ENCODE measurements at regions not wholly inside any gene's neighbourhood (a gene's known extent, or its start where the extent isn't known, plus 50 kb on each side); places are given as distances from the start of the nearest gene placed in this dataset.

GRCh38 chr3:10741891-10742671 is 73.9 kb upstream of the SLC6A11 start:
- DNase-seq, result no peak

- no peak for DNase-seq
Observed at GRCh38 chr3:10743366-10744097, 72.5 kb upstream of the SLC6A11 start.

- no peak for DNase-seq
Observed at GRCh38 chr3:10744098-10744465, 71.9 kb upstream of the SLC6A11 start.

DNA sequence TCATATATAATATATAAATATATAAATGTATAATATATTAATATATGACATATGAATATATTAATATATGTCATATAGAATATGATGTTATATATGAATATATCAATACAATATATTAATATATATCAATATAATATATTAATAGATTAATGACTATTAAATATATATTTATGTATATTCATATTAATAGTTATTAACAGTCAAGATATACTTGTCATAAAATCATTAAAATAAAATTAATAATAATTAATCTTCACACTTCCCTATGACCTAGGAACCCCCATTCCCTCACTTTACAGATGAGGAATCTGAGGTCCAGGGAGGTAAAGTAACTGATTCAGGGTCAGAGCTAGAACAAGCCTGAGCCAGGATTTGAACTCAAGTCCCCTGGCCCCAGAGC is 70.6 kb upstream of the SLC6A11 start:
- DNase-seq, result no peak

DNA sequence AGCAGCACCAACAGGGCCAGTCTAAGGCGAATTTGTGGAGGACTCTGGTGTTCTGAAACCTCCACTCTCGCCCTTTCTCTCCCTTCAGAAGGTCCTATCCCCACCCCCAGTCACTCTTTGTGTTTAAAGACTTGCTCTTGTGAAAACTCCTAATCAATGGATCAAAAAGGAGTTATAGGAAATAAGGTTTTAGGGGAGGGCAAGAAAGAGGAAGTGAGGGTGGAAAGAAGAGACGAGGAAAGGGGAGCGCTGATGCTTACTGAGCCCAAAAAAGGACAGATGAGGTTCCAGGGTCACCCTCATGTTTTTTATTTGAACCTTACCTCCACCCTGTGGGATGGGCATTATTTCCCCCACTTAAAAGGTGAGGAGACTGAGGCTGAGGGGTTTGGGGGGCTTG is 70.0 kb upstream of the SLC6A11 start:
- no peak for DNase-seq

DNA sequence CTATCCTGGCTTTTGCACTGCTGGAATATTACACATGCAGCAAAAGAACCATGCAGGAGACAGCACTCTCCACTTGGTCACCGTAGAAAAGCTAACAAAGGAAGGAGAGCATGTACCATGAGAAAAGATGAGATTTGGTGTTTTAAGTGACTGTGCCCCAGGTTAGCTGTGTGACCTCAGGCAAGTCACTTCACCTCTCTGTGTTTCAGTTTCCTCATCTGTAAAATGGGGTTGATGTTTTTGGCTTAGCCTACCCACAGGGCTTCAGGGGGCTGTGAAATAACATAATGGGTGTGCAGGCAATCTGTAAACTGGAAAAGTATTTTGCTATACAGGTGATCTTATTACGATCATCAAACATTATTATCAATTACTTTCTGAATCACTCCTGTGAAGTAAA is 69.3 kb upstream of the SLC6A11 start:
- no peak for DNase-seq

DNA sequence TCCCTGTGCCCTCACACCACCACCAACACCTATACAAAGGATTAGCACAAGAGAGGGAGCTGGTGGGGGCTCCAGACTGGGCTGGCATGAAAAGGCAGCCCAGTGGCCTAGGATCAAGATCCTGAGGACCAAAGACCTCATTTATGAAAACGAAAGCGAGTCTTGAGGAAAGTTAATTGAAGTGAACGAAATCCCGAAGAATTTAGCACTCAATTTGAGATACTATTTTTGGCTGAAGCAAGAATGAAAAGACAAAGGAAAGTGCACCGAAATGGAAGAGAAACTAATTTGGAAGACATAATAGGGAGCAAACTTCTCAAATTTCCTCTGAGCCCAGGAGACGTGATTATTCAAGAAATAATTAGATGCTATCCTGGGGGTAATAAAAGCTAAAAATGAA is 68.7 kb upstream of the SLC6A11 start:
- DNase-seq, result no peak

GRCh38 chr3:10748040-10748439 is 68.0 kb upstream of the SLC6A11 start:
- DNase-seq, result no peak

DNA sequence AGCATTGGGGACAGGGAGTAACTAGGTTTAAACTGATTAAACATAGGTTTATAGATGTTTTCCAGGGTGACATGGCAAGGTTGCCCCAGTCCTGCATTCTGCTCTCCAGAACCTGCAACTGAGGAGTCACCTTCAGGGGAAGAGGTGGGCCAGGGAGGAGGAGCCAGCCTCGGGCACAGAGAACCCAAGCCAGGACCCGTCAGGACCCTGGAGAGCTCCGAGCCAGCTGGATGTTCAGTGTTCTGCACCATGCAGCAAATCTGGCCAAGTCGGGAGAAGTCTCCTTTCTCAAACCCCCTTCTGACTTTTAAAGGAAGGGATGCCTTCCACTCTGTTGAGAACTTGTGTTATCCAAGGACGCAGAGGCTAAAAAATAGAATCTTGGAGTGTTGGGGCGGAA is 62.1 kb upstream of the SLC6A11 start:
- DNase-seq, result peak; percentile 40 to 46

DNA sequence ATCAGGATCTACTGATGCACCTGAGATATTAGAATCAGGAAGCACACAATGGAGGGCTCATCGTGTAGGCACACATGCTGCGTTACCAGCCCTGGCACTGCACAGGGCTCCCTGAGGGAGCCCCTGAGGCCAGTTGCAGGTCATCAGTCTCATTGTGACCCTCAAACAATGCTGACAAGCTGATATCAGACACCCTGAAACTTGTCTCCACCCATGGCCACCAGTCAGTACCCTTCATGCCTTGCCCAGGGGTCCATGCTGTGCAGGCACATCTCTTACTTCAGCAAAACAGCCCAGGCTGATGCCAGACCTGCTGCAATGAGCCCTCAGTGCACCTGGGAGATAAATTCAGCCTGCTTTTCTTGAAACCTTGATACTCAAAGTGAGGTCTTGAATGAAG is 59.5 kb upstream of the SLC6A11 start:
- no peak for DNase-seq

DNA sequence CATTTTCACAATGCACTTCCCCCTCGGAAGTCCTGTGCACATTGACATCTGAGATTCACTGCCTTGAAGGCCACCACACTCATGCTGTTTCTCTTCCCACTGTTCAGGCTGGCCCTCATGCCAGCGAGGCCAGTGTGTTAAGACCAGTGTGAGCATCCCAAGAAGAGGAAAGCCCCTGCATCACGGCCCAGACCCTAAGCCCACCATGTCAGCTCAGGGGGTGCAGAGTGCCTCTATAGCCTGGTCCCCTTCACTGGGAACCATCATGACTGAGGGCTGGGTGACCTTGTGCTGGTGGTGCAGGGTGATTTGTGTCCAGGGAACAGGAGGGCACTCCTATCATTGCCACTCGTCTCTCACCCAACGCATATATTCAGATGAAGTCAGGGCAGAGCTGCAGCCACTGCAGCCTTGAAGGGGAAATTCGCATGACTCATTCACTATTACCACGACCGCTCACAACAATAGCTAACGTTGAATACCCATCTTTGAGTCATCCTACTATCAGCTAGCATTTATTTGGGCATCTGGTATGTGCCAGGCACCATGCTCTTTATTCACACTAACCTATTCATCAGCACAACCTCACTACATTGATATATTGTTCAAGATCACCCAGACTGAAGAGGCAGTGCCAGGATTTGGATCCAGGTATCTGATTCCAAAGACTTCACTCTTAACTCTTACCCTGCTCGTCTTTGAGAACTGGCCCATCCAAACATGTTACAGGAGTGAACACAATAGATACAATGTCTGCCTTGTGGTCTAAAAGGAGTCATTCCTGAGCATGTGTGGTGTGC is 58.8 kb upstream of the SLC6A11 start:
- no peak for DNase-seq

GRCh38 chr3:10757821-10758130 is 58.3 kb upstream of the SLC6A11 start:
- DNase-seq, result no peak

GRCh38 chr3:10758304-10759037 is 57.6 kb upstream of the SLC6A11 start:
- peak; percentile 28 to 47 for DNase-seq

DNA sequence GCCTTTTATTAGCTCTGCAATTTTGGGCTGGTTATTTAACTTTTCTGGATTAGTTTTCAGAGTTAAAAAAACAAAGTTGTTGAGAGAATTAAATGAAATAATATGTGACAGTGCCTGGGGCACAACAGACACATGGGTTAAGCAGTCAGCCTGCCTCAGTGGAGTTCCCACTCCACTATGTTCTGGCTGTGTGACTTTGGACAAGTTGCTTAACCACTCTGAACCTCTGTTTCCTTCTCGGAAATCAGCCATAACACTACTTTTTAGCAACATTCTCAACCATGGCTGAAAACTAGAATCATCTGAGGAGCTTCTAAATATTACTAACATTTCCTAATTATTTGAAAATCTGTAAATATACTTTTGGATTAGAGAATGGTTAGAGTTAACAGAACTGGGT is 56.5 kb upstream of the SLC6A11 start:
- no peak for DNase-seq

- no peak for DNase-seq
Observed at GRCh38 chr3:10760199-10760598, 55.8 kb upstream of the SLC6A11 start.

- DNase-seq, result no peak
Observed at GRCh38 chr3:10761583-10761982, 54.4 kb upstream of the SLC6A11 start.

GRCh38 chr3:10762116-10762515 is 53.9 kb upstream of the SLC6A11 start:
- no peak for DNase-seq

DNA sequence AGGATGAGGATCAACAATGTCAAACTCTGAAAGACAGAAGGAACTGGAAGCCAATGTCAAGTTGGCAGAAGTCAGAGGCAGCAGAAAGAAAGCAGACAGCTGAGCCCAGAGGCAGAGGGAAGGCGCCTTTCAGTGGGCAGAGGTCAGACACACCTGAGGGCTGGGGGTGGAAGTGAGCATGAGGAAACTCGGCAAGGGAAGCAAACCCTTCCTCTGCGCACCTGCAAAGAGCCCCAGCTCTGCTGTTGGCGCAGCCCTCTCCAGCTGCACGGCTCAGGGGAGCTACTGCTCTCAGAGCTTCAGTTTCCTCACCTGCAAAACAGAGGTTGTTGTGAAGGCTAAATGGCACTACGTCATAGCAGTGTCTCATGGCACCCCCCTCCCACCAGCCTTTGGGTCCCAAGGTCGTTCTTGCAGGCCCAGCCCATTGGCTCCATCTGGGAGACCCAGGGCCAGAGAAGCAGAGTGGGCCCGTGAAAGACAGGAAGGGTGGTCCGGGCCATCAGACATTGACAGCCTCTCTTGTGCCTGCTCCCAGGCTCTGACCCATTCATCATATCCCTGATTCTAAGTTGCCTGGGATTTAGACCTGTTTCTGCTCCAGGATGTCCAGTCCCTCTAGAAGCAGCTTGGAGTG is 53.3 kb upstream of the SLC6A11 start:
- no peak for DNase-seq

DNA sequence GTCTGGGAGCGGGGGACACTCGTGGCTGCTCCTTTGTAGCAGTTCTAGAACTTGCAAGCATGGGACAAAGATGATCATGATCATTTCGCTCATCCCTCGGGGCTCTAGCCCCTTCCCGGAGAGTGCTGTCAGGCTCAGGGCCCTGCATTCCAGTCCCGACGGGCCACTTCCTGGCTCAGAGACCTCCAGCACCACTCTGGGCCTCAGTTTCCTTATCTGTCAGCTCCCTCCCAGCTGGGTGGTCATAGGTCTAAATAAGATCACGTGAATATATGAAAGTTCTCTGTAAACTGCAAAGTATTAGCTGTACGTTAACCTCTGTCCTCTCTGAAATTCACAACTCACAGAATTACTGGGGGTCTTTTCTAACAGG is 52.8 kb upstream of the SLC6A11 start:
- DNase-seq, result no peak

DNA sequence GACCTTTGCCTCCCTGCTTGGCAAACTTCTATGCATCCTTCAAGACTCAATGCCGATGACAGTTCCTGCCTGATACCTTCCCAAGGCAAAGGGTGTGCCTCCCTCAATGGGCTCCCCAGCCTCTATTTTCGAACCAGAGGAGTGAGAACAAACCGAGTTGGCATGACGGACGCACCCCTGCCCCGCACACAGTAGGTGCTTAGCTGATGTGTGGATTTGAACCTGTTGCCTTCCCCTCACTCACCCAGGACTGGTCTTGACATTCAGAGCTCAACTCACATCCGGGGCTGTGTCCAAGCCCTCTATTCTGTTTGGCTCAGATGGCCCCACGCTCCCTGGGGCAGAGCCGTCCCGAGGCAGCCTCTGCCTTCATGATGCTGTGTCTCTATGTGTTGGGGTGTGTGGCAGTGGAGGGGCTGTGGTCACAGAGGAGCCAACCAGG is 52.2 kb upstream of the SLC6A11 start:
- no peak for DNase-seq

DNA sequence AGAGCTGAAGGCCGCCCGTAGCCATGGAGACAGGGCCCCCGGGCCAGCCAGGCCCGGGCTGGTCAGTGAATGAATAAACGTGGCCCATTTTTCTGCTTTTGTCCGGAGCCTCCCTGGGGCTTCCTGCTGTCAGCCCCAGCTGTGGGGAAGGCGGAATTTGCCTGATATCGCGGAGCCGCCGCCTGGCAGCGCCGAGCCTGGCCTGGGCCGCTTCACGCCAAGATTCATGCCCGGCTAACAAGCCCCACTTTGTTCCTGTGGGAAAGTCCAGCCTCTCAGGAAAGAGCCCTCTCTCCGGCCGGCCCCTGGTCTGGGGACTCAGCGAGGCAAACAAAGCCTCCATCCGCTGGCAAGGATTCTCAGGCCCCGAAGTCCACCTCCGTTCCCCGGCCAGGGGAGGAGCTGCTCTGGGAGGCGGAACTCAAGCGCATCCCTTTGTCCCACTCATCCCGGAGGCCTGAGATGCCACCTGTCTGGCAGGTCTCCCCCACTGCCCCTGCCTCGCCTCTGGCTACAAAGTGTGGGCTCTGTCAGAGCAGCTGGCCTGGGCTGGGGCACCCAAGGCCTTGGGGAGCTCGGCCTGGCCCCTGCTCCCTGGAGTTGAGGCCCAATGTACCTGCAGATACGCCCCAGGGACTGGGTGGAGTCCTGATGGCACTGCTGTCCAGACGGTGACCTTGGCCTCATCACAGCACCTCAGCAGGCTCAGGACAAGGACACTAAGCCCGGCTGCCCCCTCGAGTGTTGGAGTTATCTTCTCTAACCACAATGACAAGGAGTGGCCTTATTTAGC is 51.6 kb upstream of the SLC6A11 start:
- no peak for DNase-seq
